Right lobe of liver (tissue), 4 donors: ENCODE measurements at regions not wholly inside any gene's neighbourhood (a gene's known extent, or its start where the extent isn't known, plus 50 kb on each side); places are given as distances from the start of the nearest gene placed in this dataset.

ENCODE experiments used
- POLR2A ChIP-seq: fragments of 450-650 bp; IDR thresholded peaks from one replicate; pipeline ENCODE4 v1.6.1; 2017; ENCODE audit warnings: antibody characterized with exemption, mild to moderate bottlenecking
- TF ChIP-seq, protein P1 (sequence below), 4 donors: fragments of 200-600 bp in 3 of 4; fragments of 450-650 bp in 1 of 4; IDR thresholded peaks; one replicate each; pipeline versions ENCODE4 v1.5.1 to v1.8.0; 2016 to 2022; ENCODE audit warnings: antibody characterized with exemption in 4 of 4, mild to moderate bottlenecking in 2 of 4
- donor health status: DM: no; HTN: no; CAD: no.
- donor health status: DM: no; HTN: no; CAD: no.
- donor health status: DM: no; HTN: yes; CAD: no.

DNA sequence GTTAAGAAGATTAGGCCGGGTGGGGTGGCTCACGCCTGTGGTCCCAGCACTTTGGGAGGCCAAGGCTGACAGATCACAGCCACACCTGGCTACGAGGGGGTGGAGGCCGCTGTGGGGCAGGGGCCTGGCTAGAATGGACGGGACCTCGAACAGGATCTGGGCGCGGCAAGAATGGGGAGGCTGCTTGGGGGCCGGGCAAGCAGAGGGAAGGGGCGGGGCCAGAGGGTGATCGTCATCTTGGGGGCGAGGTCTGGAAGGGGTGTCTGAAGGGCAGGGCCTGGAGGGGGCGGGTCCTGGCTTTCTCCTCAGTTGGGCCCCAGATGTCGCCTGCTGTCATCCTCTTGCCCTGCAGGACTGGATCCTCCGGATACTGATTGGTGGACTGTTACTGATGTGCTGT, 57.3 kb upstream of the ENPEP start:
- TF ChIP-seq, protein P1, sequence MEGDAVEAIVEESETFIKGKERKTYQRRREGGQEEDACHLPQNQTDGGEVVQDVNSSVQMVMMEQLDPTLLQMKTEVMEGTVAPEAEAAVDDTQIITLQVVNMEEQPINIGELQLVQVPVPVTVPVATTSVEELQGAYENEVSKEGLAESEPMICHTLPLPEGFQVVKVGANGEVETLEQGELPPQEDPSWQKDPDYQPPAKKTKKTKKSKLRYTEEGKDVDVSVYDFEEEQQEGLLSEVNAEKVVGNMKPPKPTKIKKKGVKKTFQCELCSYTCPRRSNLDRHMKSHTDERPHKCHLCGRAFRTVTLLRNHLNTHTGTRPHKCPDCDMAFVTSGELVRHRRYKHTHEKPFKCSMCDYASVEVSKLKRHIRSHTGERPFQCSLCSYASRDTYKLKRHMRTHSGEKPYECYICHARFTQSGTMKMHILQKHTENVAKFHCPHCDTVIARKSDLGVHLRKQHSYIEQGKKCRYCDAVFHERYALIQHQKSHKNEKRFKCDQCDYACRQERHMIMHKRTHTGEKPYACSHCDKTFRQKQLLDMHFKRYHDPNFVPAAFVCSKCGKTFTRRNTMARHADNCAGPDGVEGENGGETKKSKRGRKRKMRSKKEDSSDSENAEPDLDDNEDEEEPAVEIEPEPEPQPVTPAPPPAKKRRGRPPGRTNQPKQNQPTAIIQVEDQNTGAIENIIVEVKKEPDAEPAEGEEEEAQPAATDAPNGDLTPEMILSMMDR (IDR thresholded peaks at IDR 0.05): no peak
- no peak for TF ChIP-seq POLR2A
